PC-3 (cell line): ENCODE measurements at regions not wholly inside any gene's neighbourhood (a gene's known extent, or its start where the extent isn't known, plus 50 kb on each side); places are given as distances from the start of the nearest gene placed in this dataset.

Experiments used
- ATAC-seq: fragments of 200-7000 bp; cut with Tn5 transposase; 2 replicates; pipeline ENCODE4 v1.9.1; 2020; ENCODE audit warnings: mild to moderate bottlenecking, moderate library complexity
- BruUV-seq: library from RNA; stranded (reverse); fragments of 400-500 nt; replicated peaks from 2 replicates; lab custom pipeline; 2021; lab: Mats Ljungman, UMichigan
- CTCF ChIA-PET: fragments of 300-600 bp; sonication (Branson Sonifier 250); formaldehyde crosslinking; loops from one replicate; lab custom pipeline; 2022; ENCODE audit warnings: antibody characterized with exemption; lab: Charles Lee
- POLR2A ChIA-PET: fragments of 300-600 bp; sonication (Branson Sonifier 250); formaldehyde crosslinking; loops from one replicate; lab custom pipeline; 2022; ENCODE audit warnings: antibody characterized with exemption; ENCODE audit not compliant: unreplicated experiment; lab: Charles Lee
- DNase-seq: peaks from one replicate; pipeline ENCODE4 v3.0.0-alpha.2; 2015
- H2AFZ ChIP-seq: fragments of 300-600 bp; sonication (generic); 2 replicates; pipeline ENCODE4 v1.6.0; 2016; ENCODE audit warnings: antibody characterized with exemption, low read length
- H3F3A ChIP-seq: fragments of 300-600 bp; sonication (generic); one replicate; pipeline ENCODE4 v1.6.0; 2017; ENCODE audit warnings: antibody characterized with exemption, low read length, control low read depth, mild to moderate bottlenecking; ENCODE audit not compliant: unreplicated experiment
- H3K27ac ChIP-seq: fragments of 300-600 bp; sonication (generic); 2 replicates; pipeline ENCODE4 v1.5.1; 2016; ENCODE audit warnings: mild to moderate bottlenecking, low read length
- H3K27me3 ChIP-seq: fragments of 300-600 bp; sonication (generic); 2 replicates; pipeline ENCODE4 v1.6.1; 2016; ENCODE audit warnings: low read length, mixed read lengths
- H3K36me3 ChIP-seq: fragments of 300-600 bp; sonication (generic); 2 replicates; pipeline ENCODE4 v1.6.1; 2016; ENCODE audit warnings: low read depth, mixed run types, low read length, mixed read lengths
- H3K4me1 ChIP-seq: fragments of 300-600 bp; sonication (generic); 2 replicates; pipeline ENCODE4 v1.5.1; 2016; ENCODE audit warnings: low read length; ENCODE audit not compliant: insufficient read depth
- H3K4me2 ChIP-seq: fragments of 300-600 bp; sonication (generic); 2 replicates; pipeline ENCODE4 v1.6.0; 2016; ENCODE audit warnings: low read length
- H3K4me3 ChIP-seq: fragments of 300-600 bp; sonication (generic); 2 replicates; pipeline ENCODE4 v1.5.1; 2016; ENCODE audit warnings: mild to moderate bottlenecking, low read length, mixed read lengths
- H3K79me2 ChIP-seq: fragments of 300-600 bp; sonication (generic); 2 replicates; pipeline ENCODE4 v1.6.1; 2017; ENCODE audit warnings: low read length, mixed read lengths
- H3K9ac ChIP-seq: fragments of 300-600 bp; sonication (generic); 2 replicates; pipeline ENCODE4 v1.6.0; 2016; ENCODE audit warnings: mild to moderate bottlenecking, low read length
- H3K9me2 ChIP-seq: fragments of 300-600 bp; sonication (generic); replicated peaks from 2 replicates; pipeline ENCODE4 v1.6.1; 2016; ENCODE audit warnings: mixed run types, low read length, mixed read lengths
- H3K9me3 ChIP-seq: fragments of 300-600 bp; sonication (generic); 2 replicates; pipeline ENCODE4 v1.6.1; 2016; ENCODE audit warnings: low read length, mixed read lengths
- H4K20me1 ChIP-seq: fragments of 300-600 bp; sonication (generic); 2 replicates; pipeline ENCODE4 v1.6.1; 2016; ENCODE audit warnings: low read length, mixed read lengths
- EZH2 ChIP-seq: fragments of 300-600 bp; sonication (generic); IDR thresholded peaks from one replicate; pipeline ENCODE4 v1.6.1; 2017; ENCODE audit warnings: antibody characterized with exemption, mild to moderate bottlenecking, low read length; ENCODE audit not compliant: unreplicated experiment
- EZH2phosphoT487 ChIP-seq: fragments of 300-600 bp; sonication (generic); IDR thresholded peaks from 2 replicates; pipeline ENCODE4 v1.6.1; 2018; ENCODE audit warnings: mild to moderate bottlenecking, antibody characterized with exemption, low read length, borderline replicate concordance
- intact Hi-C: fragments of 100-400 bp; cut with micrococcal nuclease; formaldehyde crosslinking; loops from 2 replicates; pipeline ENCODE4 v1.9.0; 2023
- TF ChIP-seq, protein P1 (sequence below): fragments of 300-600 bp; sonication (generic); conservative IDR thresholded peaks from 2 replicates; pipeline ENCODE4 v1.5.1; 2017; ENCODE audit warnings: antibody characterized with exemption, low read depth, mild to moderate bottlenecking, low read length

GRCh38 chr9:80841888-80842287 is 847.5 kb downstream of the TLE1 start:
- H2AFZ ChIP-seq: no peak overlapping the region
- H3K27ac ChIP-seq: no peak overlapping the region
- no peaks in the 10 kb centered on the region for H3F3A ChIP-seq
- intact Hi-C loops: no loop called here
- no peaks in the 10 kb centered on the region for H3K9me3 ChIP-seq
- CTCF ChIA-PET: no interaction called here
- H3K4me2 ChIP-seq: no peak overlapping the region
- no peaks in the 10 kb centered on the region for H3K4me1 ChIP-seq
- ATAC-seq (no peak), DNase-seq (no peak)
- POLR2A ChIA-PET: no interaction called here
- no peaks in the 10 kb centered on the region for H3K36me3 ChIP-seq
- H3K9me2 ChIP-seq: no peaks in the 10 kb centered on the region
- no peaks in the 10 kb centered on the region for H3K27me3 ChIP-seq
- H3K9ac ChIP-seq: no peak overlapping the region
- no peaks in the 10 kb centered on the region for H3K79me2 ChIP-seq
- TF ChIP-seq EZH2phosphoT487 (no peak), EZH2 (no peak)
- TF ChIP-seq, protein P1, sequence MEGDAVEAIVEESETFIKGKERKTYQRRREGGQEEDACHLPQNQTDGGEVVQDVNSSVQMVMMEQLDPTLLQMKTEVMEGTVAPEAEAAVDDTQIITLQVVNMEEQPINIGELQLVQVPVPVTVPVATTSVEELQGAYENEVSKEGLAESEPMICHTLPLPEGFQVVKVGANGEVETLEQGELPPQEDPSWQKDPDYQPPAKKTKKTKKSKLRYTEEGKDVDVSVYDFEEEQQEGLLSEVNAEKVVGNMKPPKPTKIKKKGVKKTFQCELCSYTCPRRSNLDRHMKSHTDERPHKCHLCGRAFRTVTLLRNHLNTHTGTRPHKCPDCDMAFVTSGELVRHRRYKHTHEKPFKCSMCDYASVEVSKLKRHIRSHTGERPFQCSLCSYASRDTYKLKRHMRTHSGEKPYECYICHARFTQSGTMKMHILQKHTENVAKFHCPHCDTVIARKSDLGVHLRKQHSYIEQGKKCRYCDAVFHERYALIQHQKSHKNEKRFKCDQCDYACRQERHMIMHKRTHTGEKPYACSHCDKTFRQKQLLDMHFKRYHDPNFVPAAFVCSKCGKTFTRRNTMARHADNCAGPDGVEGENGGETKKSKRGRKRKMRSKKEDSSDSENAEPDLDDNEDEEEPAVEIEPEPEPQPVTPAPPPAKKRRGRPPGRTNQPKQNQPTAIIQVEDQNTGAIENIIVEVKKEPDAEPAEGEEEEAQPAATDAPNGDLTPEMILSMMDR: no peak
- H3K4me3 ChIP-seq: no peak overlapping the region
- BruUV-seq: no TSS peak
- no peaks in the 10 kb centered on the region for H4K20me1 ChIP-seq

GRCh38 chr9:80839821-80840675 is 849.3 kb downstream of the TLE1 start:
- DNase-seq: no peak
- Histone ChIP-seq H3K9ac (no peak overlapping the region), H2AFZ (no peak overlapping the region), H4K20me1 (no peaks in the 10 kb centered on the region), H3K9me3 (no peaks in the 10 kb centered on the region), H3K36me3 (no peaks in the 10 kb centered on the region), H3K4me1 (peaks cover 12% of the 10 kb centered on the region; the same call in 1 of the 2 replicates), H3K9me2 (no peaks in the 10 kb centered on the region), H3K4me3 (no peak overlapping the region), H3K27me3 (no peaks in the 10 kb centered on the region), H3K27ac (no peak overlapping the region), H3K79me2 (no peaks in the 10 kb centered on the region), H3K4me2 (no peak overlapping the region), H3F3A (no peaks in the 10 kb centered on the region)
- no peak for ATAC-seq
- ChIA-PET CTCF (no interaction called here), POLR2A (no interaction called here)
- TF ChIP-seq, protein P1: no peak
- no peak for TF ChIP-seq EZH2
- no peak for TF ChIP-seq EZH2phosphoT487
- intact Hi-C loops: no loop called here
- no TSS peak for BruUV-seq

DNA sequence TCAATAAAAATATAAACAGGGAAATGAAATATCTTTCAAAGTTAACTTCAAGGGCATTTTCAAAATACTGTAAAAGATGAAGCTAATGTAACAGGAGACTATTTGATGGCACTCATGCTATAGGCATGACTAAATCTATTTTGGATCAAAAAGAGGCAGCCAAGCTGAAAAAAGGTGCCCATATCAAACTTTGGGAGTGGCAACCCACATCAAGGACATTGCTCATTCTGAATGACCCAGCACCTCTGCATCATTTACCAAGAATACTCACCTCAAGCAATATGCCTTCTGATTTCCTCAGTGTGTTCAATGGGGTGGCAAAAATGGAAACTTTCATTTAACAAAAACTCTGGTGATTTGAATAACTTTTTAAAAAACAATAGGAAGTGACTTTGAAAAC is 853.3 kb downstream of the TLE1 start:
- CTCF ChIA-PET: no interaction called here
- intact Hi-C loops: no loop called here

More for the DNA sequence above, 853.3 kb downstream of the TLE1 start:
- Histone ChIP-seq H3K79me2 (no peaks in the 10 kb centered on the region), H3K4me2 (peak overlapping the region; percentile 9; the same call in 1 of the 2 replicates), H3K4me1 (peaks cover 22% of the 10 kb centered on the region), H2AFZ (no peak overlapping the region), H3K27me3 (no peaks in the 10 kb centered on the region), H3K9ac (no peak overlapping the region), H4K20me1 (no peaks in the 10 kb centered on the region), H3K36me3 (no peaks in the 10 kb centered on the region), H3K27ac (no peak overlapping the region), H3K9me2 (no peaks in the 10 kb centered on the region), H3K4me3 (no peak overlapping the region), H3K9me3 (no peaks in the 10 kb centered on the region), H3F3A (no peaks in the 10 kb centered on the region)
- TF ChIP-seq, protein P1: no peak
- no peak for TF ChIP-seq EZH2phosphoT487
- no peak for TF ChIP-seq EZH2
- ATAC-seq: peak; percentile 50
- POLR2A ChIA-PET: no interaction called here
- peak; percentile 65 for DNase-seq
- no TSS peak for BruUV-seq
